PC-3 (cell line): ENCODE measurements at regions not wholly inside any gene's neighbourhood (a gene's known extent, or its start where the extent isn't known, plus 50 kb on each side); places are given as distances from the start of the nearest gene placed in this dataset.

Experiments used
- EZH2 ChIP-seq: fragments of 300-600 bp; sonication (generic); IDR thresholded peaks from one replicate; pipeline ENCODE4 v1.6.1; 2017; ENCODE audit warnings: antibody characterized with exemption, mild to moderate bottlenecking, low read length; ENCODE audit not compliant: unreplicated experiment
- TF ChIP-seq, protein P1 (sequence below): fragments of 300-600 bp; sonication (generic); conservative IDR thresholded peaks from 2 replicates; pipeline ENCODE4 v1.5.1; 2017; ENCODE audit warnings: antibody characterized with exemption, low read depth, mild to moderate bottlenecking, low read length

DNA sequence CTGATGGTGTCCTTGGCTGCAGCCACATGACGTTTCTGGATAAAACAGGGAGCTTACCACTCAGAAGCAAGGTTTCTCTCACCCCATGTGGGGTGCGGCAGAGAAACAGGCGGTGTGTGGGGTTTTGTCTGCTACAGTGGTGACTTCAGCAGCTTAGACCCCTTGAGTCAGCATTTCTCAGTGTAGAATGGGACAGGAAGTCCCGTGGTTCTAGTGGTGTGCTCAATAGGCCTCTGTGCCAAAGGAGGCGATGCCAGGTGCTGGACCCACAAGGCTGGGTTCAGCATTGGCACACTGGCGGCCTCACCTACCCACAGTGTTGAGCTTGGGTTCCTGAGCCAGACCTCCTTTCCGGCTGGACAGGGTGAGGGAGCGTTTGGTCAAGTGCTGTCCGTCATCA, 125.2 kb upstream of the SMIM23 start:
- TF ChIP-seq, protein P1, sequence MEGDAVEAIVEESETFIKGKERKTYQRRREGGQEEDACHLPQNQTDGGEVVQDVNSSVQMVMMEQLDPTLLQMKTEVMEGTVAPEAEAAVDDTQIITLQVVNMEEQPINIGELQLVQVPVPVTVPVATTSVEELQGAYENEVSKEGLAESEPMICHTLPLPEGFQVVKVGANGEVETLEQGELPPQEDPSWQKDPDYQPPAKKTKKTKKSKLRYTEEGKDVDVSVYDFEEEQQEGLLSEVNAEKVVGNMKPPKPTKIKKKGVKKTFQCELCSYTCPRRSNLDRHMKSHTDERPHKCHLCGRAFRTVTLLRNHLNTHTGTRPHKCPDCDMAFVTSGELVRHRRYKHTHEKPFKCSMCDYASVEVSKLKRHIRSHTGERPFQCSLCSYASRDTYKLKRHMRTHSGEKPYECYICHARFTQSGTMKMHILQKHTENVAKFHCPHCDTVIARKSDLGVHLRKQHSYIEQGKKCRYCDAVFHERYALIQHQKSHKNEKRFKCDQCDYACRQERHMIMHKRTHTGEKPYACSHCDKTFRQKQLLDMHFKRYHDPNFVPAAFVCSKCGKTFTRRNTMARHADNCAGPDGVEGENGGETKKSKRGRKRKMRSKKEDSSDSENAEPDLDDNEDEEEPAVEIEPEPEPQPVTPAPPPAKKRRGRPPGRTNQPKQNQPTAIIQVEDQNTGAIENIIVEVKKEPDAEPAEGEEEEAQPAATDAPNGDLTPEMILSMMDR: no peak
- no peak for TF ChIP-seq EZH2
